ENCODE measurements at regions not wholly inside any gene's neighbourhood (a gene's known extent, or its start where the extent isn't known, plus 50 kb on each side); places are given as distances from the start of the nearest gene placed in this dataset.
"Not testable (repeated sequence)": the region's sequence is repeated elsewhere in the genome, so short reads cannot be mapped to it uniquely, and the experiment has no call there.

DNA sequence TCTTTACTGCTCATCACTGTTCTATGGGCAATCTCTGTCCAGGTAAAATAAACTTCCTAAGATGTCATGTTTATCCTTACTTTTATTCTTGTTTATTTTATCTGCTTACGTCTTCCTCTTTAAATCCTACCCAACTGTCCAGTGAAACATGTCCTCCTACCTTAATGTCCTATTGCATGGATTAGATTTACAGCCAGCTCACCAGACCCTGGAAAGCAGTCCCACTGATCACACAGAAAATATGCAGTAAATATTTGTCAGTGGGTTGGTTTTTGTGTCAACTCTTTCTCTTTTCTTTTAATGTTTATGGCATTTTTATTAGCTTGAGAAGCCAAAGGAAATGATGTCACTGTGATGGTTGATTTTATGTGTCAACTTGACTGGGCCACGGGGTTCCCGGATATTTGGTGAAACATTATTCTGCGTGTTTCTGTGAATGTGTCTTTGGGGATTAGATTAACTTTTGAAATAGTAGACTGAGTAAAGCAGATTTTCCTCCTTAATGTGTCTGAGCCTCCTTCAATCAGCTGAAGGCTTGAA is 258.3 kb downstream of the SRGAP2C start:
- DNase-seq (ENCODE audit: low read depth): peak; percentile 14
- POLR2A ChIA-PET: no interaction called here
- CTCF ChIA-PET: no interaction called here

GRCh38 chr1:121444096-121444495 is 259.3 kb downstream of the SRGAP2C start:
- POLR2A ChIA-PET: no interaction called here
- Histone ChIP-seq H3K36me3 (ENCODE audit: control insufficient read depth, insufficient read depth, low read length) (no peaks in the 10 kb centered on the region), H3K4me3 (ENCODE audit: low read depth, low read length) (no peak overlapping the region), H3K27me3 (ENCODE audit: control insufficient read depth, insufficient read depth, low read length) (0 out of 2 replicates have a peak, but pooled peaks cover 2% of the 10 kb centered on the region)
- CTCF ChIA-PET: interaction anchor here (0.6 kb wide), 1 partner anchor 29 kb away, joined by 4 read pairs; no protein-coding TSS in a partner anchor
- no peak for DNase-seq (ENCODE audit: low read depth)
- TF ChIP-seq CTCF (IDR thresholded peaks at IDR 0.05; ENCODE audit: insufficient read depth, low read depth, low read length): no peak

More for the DNA sequence above, 258.3 kb downstream of the SRGAP2C start:
- 0 out of 2 replicates have a peak, but pooled peaks cover 2% of the 10 kb centered on the region for H3K27me3 ChIP-seq (ENCODE audit: control insufficient read depth, insufficient read depth, low read length)
- TF ChIP-seq CTCF (IDR thresholded peaks at IDR 0.05; ENCODE audit: insufficient read depth, low read depth, low read length): no peak
- no peak overlapping the region for H3K4me3 ChIP-seq (ENCODE audit: low read depth, low read length)
- no peaks in the 10 kb centered on the region for H3K36me3 ChIP-seq (ENCODE audit: control insufficient read depth, insufficient read depth, low read length)

DNA sequence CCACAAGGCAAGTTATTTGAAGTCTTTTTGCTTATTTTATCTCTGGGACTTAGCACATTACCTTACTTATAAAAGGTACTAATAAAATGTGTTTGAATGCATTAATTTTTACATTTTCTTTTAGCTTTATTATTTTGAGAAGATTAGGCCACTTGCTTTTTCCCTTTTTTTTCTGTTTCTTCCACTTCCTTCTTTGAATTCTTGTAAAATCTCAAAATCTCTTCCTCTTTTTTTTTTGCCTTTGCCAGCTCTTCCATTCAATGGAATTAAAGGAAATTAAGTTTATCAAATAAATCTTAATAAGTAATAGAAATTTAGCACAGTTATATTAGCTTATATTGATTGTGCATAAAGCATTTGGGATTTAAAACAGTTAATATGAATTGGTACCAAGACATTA is 260.9 kb downstream of the SRGAP2C start:
- DNase-seq (ENCODE audit: low read depth): no peak
- Histone ChIP-seq H3K27me3 (ENCODE audit: control insufficient read depth, insufficient read depth, low read length) (0 out of 2 replicates have a peak, but pooled peaks cover 2% of the 10 kb centered on the region), H3K36me3 (ENCODE audit: control insufficient read depth, insufficient read depth, low read length) (no peaks in the 10 kb centered on the region), H3K4me3 (ENCODE audit: low read depth, low read length) (no peak overlapping the region)
- no peak for TF ChIP-seq CTCF (IDR thresholded peaks at IDR 0.05; ENCODE audit: insufficient read depth, low read depth, low read length)
- POLR2A ChIA-PET: no interaction called here
- CTCF ChIA-PET: interaction anchor here (1.6 to 2.0 kb wide), 2 partner anchors 11 to 33 kb away, joined by 3 to 7 read pairs; no protein-coding TSS in a partner anchor

DNA sequence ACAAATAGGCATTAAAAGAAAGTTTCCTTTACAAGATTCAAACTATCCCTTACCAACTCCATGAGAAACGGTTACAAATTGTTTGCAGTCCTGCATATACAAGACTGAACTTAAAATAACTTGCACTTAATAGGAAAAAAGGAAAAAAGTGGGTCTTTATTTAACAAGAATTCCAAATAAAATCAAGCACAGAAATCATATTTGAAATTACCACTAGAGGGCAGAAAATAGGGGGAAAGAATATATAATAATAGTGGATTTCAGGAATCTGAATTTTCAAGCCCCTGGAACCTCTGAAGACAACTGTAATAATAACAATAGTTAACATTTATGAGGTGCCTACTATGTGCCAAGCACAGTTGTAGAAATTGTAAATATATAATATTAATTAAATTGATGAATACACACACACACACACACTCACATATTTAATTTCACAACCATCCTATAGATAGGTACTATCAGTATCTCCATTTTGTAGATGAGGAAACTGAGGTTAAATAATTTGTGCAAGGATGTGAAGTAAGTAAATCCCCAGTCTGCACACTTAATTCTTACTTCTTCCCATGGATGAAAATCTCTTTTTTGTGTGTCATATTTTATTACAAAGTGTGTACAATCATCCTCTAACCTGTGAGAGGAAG is 262.6 kb downstream of the SRGAP2C start:
- H3K27me3 ChIP-seq (ENCODE audit: control insufficient read depth, insufficient read depth, low read length); POLR2A ChIA-PET; DNase-seq (ENCODE audit: low read depth); H3K4me3 ChIP-seq (ENCODE audit: low read depth, low read length); H3K36me3 ChIP-seq (ENCODE audit: control insufficient read depth, insufficient read depth, low read length): not testable (repeated sequence)
- CTCF ChIA-PET: interaction anchor here (0.7 to 2.0 kb wide), 6 partner anchors 10 to 66 kb away, joined by 3 to 7 read pairs (median 3); no protein-coding TSS in a partner anchor
- peak; percentile 25 for TF ChIP-seq CTCF (IDR thresholded peaks at IDR 0.05; ENCODE audit: insufficient read depth, low read depth, low read length)

DNA sequence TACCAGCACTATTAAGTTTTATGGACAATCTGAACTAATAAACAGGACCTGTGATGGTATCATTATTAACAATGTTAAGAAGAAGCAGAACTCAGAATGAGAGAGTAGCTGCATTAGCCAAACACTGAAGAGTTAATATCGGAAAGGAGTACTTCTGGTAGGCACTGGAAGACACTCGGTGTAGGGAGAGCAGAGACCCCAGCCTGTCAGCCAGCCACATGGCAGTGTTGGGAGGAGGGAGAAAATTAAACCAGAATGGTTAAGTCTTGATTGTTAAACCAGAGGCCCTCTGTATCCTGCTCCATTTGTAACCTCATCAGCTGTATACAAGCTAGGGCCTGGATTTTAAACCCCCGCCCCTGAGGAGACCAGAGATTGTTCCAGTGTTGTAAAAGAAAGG is 263.3 kb downstream of the SRGAP2C start:
- POLR2A ChIA-PET, CTCF ChIA-PET: not testable (repeated sequence)

More for the DNA sequence above, 263.3 kb downstream of the SRGAP2C start:
- H3K36me3 ChIP-seq (ENCODE audit: control insufficient read depth, insufficient read depth, low read length); H3K4me3 ChIP-seq (ENCODE audit: low read depth, low read length); DNase-seq (ENCODE audit: low read depth); H3K27me3 ChIP-seq (ENCODE audit: control insufficient read depth, insufficient read depth, low read length): not testable (repeated sequence)
